GM18867 (cell line): ENCODE measurements at regions not wholly inside any gene's neighbourhood (a gene's known extent, or its start where the extent isn't known, plus 50 kb on each side); places are given as distances from the start of the nearest gene placed in this dataset.
"Not testable (repeated sequence)": the region's sequence is repeated elsewhere in the genome, so short reads cannot be mapped to it uniquely, and the experiment has no call there.

Source experiments
- ATAC-seq: cut with Tn5 transposase; IDR thresholded peaks from one replicate; pipeline ENCODE4 v1.9.1; 2021; ENCODE audit warnings: mild to moderate bottlenecking, moderate library complexity; ENCODE audit not compliant: unreplicated experiment

DNA sequence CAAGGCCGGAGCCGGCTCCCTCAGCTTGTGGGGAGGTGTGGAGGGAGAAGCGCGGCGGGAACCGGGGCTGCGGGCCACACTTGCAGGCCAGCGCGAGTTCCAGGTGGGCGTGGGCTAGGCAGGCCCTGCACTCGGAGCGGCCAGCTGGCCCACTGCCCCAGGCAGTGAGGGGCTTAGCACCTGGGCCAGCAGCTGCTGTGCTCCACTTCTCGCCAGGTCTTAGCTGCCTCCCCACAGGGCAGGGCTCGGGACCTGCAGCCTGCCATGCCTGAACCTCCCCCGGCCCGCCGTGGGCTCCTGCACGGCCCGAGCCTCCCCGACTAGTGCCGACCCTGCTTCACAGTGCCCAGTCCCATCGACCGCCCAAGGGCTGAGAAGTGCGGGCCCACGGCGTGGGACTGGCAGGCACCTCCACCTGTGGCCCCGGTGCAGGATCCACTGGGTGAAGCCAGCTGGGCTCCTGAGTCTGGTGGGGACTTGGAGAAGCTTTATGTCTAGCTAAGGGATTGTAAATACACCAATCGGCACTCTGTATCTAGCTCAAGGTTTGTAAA is 131.8 kb downstream of the KDR start:
- not testable (repeated sequence) for ATAC-seq

GRCh38 chr4:54992266-54992665 is 133.1 kb downstream of the KDR start:
- no peak for ATAC-seq

DNA sequence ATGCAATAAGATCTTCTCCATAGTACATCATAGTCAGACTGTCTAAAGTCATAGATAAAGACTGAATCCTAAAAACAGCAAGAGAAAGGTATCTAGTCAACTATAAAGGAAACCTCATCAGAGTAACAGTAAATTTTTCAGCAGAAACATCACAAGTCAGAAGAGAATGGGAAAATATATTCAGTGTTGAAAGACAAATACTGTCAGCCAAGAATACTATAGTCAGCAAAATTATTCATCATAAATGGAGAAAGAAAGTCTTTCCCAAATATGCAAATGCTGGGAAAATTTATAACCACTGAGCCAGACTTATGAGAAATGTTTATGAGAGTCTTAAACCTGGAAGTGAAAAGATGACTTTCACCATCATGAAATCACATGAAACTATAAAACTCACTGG is 136.7 kb downstream of the KDR start:
- ATAC-seq = no peak

- ATAC-seq = no peak
Observed at GRCh38 chr4:54986095-54986846, 139.1 kb downstream of the KDR start.

GRCh38 chr4:54976682-54977081 is 148.7 kb downstream of the KDR start:
- no peak for ATAC-seq

- ATAC-seq = no peak
Observed at GRCh38 chr4:54976031-54976430, 149.4 kb downstream of the KDR start.

DNA sequence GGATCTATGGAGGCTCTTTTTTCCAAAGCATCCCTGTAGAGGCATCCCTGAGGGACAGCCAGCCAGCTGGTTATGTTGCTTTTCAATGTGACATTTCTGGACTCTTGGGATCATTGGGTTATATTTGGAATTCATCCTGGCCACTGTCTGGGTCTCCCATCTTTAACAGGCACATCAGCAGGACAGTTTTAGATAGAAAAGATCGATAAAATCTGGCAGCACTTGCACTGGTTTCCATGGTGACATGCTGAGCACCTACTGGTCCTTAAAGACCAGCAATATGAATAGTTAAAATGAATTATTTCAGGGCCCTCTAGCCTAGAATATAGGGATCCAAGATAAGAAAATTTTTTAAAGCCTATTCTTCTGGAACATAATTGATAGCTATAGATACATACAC is 151.6 kb downstream of the KDR start:
- ATAC-seq = no peak

DNA sequence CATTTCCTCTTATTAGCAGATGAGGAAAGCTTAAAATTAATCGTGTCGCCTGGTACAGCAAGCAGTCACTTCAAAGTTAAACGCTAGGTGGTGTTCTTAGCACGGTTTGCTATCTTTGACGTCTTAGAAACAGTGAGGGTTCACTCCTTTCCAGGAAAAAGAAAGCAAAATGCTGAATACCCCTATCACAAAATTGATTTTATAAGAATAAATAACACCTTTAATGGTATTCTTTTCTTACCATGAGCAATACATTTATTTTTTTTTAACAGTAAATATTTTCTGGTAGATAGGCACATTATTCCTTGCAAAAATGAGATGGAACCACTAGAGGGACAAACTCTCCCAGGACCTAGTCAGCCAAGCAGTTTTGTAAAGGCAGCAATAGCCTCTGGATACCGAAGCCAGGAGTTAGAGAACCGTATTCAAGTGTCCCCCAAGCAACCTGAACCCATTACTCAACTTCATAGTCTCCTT is 153.9 kb downstream of the KDR start:
- peak; percentile 97 for ATAC-seq

DNA sequence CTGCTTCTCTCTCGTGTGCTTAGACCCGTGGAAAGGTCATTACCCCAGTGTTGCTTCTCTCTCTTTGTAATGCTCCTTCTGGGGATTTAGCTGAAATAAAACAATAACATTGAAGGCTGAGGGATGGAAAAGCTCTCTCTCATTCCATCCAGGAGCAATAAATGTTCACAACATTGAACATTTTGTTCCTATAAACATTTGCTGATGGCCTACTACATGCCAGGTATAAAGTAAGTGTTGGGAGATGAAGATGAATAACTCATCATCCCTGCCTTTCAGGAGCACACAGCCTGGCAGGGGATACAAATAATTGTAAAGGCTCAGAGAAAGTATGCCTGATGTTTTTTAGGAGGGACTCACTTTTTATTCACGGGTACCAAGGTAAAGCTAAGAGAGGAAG is 158.1 kb downstream of the KDR start:
- no peak for ATAC-seq

GRCh38 chr4:54961357-54961975 is 163.9 kb downstream of the KDR start:
- ATAC-seq = peak; percentile 71

DNA sequence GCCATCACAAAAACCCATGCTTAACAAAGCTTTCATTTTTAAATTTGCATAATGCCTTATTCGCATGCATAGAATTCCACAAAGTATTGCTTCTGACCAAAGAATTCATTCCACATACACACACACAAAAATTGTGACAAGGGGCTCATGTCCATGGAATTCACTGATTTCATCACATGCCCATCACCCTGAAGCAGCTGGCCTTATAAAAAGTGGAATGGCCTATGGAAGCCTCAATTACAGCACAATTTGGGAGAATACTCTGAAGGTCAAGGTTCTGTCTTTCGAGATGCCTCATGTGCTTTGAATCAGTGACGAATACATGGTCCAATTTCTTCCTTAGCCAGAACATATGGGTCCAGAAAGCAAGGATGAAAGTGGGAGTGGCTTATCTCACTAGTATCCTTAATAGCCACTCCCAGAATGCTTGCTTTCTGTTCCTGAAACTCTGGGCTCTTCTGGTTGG is 165.7 kb downstream of the KDR start:
- no peak for ATAC-seq

DNA sequence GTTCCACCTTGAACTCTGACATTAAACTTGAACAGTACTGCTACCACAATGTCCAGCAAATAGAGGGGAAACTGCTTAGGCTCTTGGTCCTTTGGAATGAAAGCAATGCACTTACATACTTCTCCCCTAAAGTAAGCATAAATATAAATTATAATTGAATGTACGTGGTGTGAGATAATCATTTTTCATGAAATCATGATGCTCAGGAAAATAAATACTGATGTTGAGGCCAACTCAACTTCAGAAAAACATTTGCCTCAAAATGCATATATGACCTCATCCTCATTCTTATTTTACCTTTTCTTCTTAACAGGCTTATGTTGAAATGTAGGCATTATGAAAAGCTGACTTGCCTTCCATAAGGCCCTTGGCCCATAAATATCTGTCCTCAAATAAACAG is 166.3 kb downstream of the KDR start:
- no peak for ATAC-seq

- ATAC-seq = no peak
Observed at GRCh38 chr4:54958236-54958635, 167.2 kb downstream of the KDR start.

GRCh38 chr4:54954656-54955388 is 170.6 kb downstream of the KDR start:
- no peak for ATAC-seq

DNA sequence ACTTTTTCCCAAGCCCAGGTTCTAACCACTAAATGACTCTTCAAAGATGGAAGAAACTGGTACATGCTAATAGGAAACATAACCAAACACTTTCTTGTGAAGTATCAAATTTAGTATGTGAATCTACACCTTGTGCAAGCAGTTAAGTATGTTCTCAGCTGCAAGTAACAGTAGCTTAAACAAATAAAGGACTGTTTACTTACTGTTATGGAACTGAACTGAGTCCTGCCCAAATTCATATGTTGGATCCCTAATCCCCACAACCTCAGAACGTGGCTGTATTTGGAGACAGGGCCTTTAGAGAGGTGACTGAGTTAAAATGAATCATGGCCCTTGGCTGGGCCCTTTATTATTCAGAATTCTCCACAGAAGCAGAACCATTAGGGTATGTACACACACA is 178.7 kb downstream of the KDR start:
- no peak for ATAC-seq

DNA sequence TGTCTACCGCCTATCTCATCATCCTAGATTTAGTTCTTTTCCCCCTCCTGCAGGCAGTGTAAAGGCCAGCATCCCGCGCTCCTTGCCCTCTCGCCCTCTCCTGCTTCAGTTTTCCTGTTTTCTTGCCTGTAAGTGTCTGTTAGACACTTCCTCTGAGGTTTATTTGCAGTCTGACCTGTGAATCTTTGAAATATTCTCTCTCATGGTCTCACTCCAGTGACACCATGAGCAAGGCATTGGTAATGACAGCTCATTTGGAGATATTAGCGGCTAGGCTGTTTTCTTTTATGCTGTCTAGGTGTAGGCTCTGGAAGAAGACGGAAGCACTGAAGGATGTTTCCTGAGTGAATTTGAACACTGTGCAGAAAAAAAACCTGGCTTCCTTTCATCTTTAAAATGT is 179.6 kb downstream of the KDR start:
- peak; percentile 41 for ATAC-seq

DNA sequence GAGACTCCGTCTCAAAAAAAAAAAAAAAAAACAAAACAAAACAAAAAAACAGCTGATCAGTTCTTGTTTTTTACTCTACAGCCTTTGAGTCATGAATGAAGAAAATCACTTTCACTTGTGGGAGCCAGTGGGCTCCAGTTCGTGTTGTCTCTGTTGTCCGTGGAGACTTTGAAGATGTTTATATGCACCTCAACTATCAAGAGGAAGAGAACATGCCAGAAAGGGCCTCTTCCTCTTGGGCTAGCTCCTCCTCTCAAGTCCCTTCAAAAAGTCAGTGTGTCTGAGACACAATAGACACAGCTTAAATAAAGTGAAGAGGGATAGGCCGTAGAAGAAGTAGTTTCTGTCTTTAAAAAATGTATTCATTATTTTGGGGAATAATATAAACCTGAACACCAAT is 182.7 kb downstream of the KDR start:
- no peak for ATAC-seq

DNA sequence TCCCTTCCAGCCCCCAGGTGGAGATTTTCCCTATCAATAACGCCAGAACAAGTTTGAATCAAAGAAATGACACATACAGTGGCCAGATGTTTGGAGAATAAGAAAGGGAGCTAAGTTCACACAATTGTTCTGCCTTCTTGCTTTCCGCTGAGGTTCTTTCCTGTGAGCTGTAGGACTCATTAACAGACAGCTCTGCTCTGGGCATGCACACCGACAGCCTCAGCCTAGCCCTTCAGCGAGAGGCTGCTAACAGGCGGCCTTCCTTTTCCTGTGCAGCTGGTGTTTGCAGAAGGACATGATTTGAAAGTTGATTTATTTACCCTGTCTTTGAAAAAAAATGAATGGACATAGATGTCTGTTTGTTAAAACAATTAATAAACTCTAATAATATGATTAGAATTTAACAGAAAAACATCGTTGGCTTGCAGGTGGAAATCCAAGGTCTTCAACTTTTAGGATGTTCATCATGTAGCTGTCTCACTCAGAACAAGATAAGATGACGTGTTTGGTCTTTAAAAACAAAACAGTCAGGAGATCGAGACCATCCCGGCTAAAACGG is 183.3 kb downstream of the KDR start:
- peak; percentile 48 for ATAC-seq

GRCh38 chr4:54940996-54941865 is 184.2 kb downstream of the KDR start:
- ATAC-seq = no peak

- ATAC-seq = no peak
Observed at GRCh38 chr4:54937501-54937900, 187.9 kb downstream of the KDR start.
